Thoracic aorta (tissue), 2 donors: ENCODE measurements at regions not wholly inside any gene's neighbourhood (a gene's known extent, or its start where the extent isn't known, plus 50 kb on each side); places are given as distances from the start of the nearest gene placed in this dataset.

Experiments used
- ATAC-seq: fragments of 150-250 bp; one replicate; pipeline ENCODE4 v1.8.0; 2017; ENCODE audit warnings: low read depth; ENCODE audit not compliant: insufficient number of reproducible peaks, low FRiP score
- DNase-seq: peaks from one replicate; pipeline ENCODE4 v3.0.0-alpha.2; 2020; ENCODE audit warnings: low spot score
- H3K27ac ChIP-seq, 2 donors: fragments of 200-600 bp; sonication (generic); 1 replicate in 1 of 2; 2 replicates in 1 of 2; pipeline ENCODE4 v1.5.1; 2016; ENCODE audit warnings: mild to moderate bottlenecking in 2 of 2, moderate library complexity in 2 of 2
- H3K27me3 ChIP-seq: fragments of 200-600 bp; sonication (generic); replicated peaks from 2 replicates; pipeline ENCODE4 v1.6.0; 2016; ENCODE audit warnings: mild to moderate bottlenecking; ENCODE audit not compliant: insufficient read depth
- H3K36me3 ChIP-seq: fragments of 200-600 bp; sonication (generic); one replicate; pipeline ENCODE4 v1.5.1; 2016
- H3K4me1 ChIP-seq, 2 donors: fragments of 200-600 bp; sonication (generic); 1 replicate in 1 of 2; 2 replicates in 1 of 2; pipeline versions ENCODE4 v1.5.1 to v1.6.0; 2016; ENCODE audit warnings: low read depth in 2 of 2, mild to moderate bottlenecking in 1 of 2; ENCODE audit not compliant: control insufficient read depth in 1 of 2
- H3K4me3 ChIP-seq: fragments of 200-600 bp; sonication (generic); 2 replicates; pipeline ENCODE4 v1.5.1; 2016; ENCODE audit warnings: mild to moderate bottlenecking
- H3K9me3 ChIP-seq: fragments of 200-600 bp; sonication (generic); 2 replicates; pipeline ENCODE4 v1.5.1; 2016
- CTCF ChIP-seq: fragments of 200-600 bp; sonication (generic); IDR thresholded peaks from one replicate; pipeline ENCODE4 v1.5.1; 2019; ENCODE audit warnings: antibody characterized with exemption

DNA sequence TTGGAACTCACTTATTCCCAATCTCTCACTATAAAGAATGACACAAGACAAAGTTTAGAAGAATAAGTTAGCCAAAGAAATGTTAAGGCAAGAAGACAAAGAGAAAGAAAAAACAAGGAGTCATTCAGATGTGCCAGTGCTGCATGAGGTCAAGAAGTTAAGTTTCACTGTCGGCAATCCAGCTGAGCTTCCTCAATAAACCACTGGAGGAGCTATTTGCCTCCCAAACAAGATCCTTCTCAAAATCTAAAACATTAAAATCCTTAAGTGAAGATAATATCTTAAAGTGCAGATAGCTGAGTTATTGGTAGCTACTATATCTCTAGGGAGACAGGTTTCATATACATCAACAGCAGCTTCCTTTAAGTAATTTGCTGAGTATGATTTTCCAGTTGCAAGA, 512.3 kb downstream of the HDGFL1 start:
- H3K4me3 ChIP-seq: no peak overlapping the region
- TF ChIP-seq CTCF: no peak

DNA sequence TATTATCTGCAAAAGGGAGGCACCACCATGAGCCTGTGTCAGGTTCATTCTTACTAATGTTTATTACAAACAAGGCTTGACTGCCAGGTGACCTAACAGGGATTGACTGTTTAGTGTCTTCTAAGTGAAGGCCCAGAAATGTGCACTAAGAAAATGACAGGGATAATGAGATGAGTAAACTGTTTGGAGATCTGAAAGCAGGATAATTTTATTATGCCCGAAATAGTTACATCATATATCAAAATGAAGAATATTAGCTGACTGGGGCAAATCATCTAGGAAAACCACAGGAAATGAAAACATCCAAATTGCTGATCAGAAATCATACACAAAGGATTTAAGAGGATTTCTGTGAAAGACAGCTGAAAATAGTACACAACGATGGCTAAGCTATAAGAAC, 516.7 kb downstream of the HDGFL1 start:
- TF ChIP-seq CTCF: no peak
- H3K9me3 ChIP-seq: no peaks in the 10 kb centered on the region
- H3K4me3 ChIP-seq: no peak overlapping the region
- H3K27ac ChIP-seq: no peak overlapping the region
- H3K4me1 ChIP-seq: no peaks in the 10 kb centered on the region
- H3K27me3 ChIP-seq: no peaks in the 10 kb centered on the region
- H3K36me3 ChIP-seq: no peaks in the 10 kb centered on the region
- DNase-seq (no peak), ATAC-seq (no peak)

More for the DNA sequence above, 512.3 kb downstream of the HDGFL1 start:
- ATAC-seq: no peak
- Histone ChIP-seq H3K27me3 (no peaks in the 10 kb centered on the region), H3K4me1 (no peaks in the 10 kb centered on the region), H3K9me3 (no peaks in the 10 kb centered on the region), H3K36me3 (no peaks in the 10 kb centered on the region), H3K27ac (no peak overlapping the region)
- DNase-seq: no peak

DNA sequence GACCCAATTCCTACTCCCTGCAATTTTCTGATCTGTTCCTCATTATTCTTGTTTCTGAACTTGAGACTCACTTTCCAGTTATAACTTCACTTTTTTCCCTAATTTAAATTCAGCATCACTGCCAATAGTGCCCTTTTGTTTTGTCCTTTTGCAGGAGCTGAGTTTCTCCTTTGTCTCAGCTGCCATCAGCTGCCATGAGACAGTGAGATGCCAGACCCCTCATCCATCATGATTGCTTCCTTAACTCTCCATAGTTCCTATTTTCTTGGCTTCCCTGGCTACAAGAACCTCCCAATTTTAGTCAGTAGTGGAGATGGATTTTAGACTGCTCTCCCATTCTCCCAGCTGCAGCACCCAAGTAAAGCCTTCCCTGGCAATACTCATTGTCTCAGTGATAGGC, 518.1 kb downstream of the HDGFL1 start:
- TF ChIP-seq CTCF: no peak
- H3K9me3 ChIP-seq: no peaks in the 10 kb centered on the region
- DNase-seq: no peak
- H3K27me3 ChIP-seq: no peaks in the 10 kb centered on the region
- no peaks in the 10 kb centered on the region for H3K36me3 ChIP-seq
- no peaks in the 10 kb centered on the region for H3K4me1 ChIP-seq
- H3K4me3 ChIP-seq: no peak overlapping the region
- H3K27ac ChIP-seq: no peak overlapping the region
- ATAC-seq: no peak

- Histone ChIP-seq H3K27ac (no peak overlapping the region), H3K4me1 (no peaks in the 10 kb centered on the region), H3K4me3 (no peak overlapping the region), H3K9me3 (no peaks in the 10 kb centered on the region), H3K36me3 (no peaks in the 10 kb centered on the region), H3K27me3 (no peaks in the 10 kb centered on the region)
- ATAC-seq (no peak), DNase-seq (no peak)
- no peak for TF ChIP-seq CTCF
These were observed 519.4 kb downstream of the HDGFL1 start for GRCh38 chr6:23088761-23089160.

DNA sequence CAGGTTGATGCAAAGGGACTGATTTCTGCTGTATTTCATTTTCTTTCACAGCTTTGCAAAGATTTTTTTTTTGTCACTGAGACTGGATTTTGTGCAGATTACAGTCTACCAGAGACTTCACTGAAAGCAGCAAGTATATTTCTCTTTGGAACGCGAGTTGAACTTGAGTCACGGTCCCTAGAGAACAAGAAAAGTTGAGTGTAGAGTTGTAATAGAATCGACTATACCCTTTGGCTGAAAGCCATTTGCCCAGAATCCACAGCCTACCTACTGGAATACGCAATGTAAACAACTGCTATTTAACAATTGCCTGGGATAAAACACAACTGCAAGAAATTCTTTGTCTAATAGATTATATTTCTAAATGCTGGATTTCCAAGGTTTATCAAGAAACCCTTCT, 520.6 kb downstream of the HDGFL1 start:
- DNase-seq: no peak

More for the DNA sequence above, 520.6 kb downstream of the HDGFL1 start:
- H3K27ac ChIP-seq: no peak overlapping the region
- TF ChIP-seq CTCF: no peak
- H3K27me3 ChIP-seq: no peaks in the 10 kb centered on the region
- H3K9me3 ChIP-seq: no peaks in the 10 kb centered on the region
- no peak for ATAC-seq
- H3K4me3 ChIP-seq: no peak overlapping the region
- no peaks in the 10 kb centered on the region for H3K36me3 ChIP-seq
- no peaks in the 10 kb centered on the region for H3K4me1 ChIP-seq
